CD4-positive, alpha-beta T cell (primary cell): ENCODE measurements at regions not wholly inside any gene's neighbourhood (a gene's known extent, or its start where the extent isn't known, plus 50 kb on each side); places are given as distances from the start of the nearest gene placed in this dataset.

Experiments
- ATAC-seq: fragments of 200-7000 bp; cut with Tn5 transposase; one replicate; pipeline ENCODE4 v1.10.0; 2022; ENCODE audit warnings: mild to moderate bottlenecking; ENCODE audit not compliant: poor library complexity
- CTCF ChIA-PET: fragments of 350-600 bp; sonication (Branson Sonifier 250); formaldehyde crosslinking; loops from one replicate; lab custom pipeline; 2021; ENCODE audit warnings: antibody characterized with exemption, inconsistent platforms; lab: Charles Lee
- POLR2A ChIA-PET: fragments of 350-600 bp; sonication (Branson Sonifier 250); formaldehyde crosslinking; loops from one replicate; lab custom pipeline; 2021; ENCODE audit warnings: antibody characterized with exemption, inconsistent platforms; lab: Charles Lee
- DNase-seq, 14 experiments: peaks; one replicate each; pipeline ENCODE4 v3.0.0-alpha.2; 2013 to 2020; ENCODE audit warnings: mixed read lengths in 2 of 14
- H3K27ac ChIP-seq, 2 donors: one replicate each; pipeline versions ENCODE4 v1.5.1 to v1.7.0; 2013; ENCODE audit warnings: low read length in 2 of 2, low read depth in 1 of 2, mild to moderate bottlenecking in 1 of 2
- H3K27me3 ChIP-seq, 2 experiments: 1 replicate in 1 of 2; 2 replicates in 1 of 2; pipeline versions ENCODE4 v1.6.1 to v1.7.0; 2013; ENCODE audit warnings: low read length in 2 of 2, control low read depth in 1 of 2, mild to moderate bottlenecking in 1 of 2, moderate library complexity in 1 of 2; ENCODE audit not compliant: insufficient read depth in 2 of 2, control insufficient read depth in 1 of 2
- H3K36me3 ChIP-seq: one replicate; pipeline ENCODE4 v1.6.1; 2013; ENCODE audit warnings: low read length, control low read depth; ENCODE audit not compliant: insufficient read depth
- H3K4me1 ChIP-seq: one replicate; pipeline ENCODE4 v1.6.1; 2013; ENCODE audit warnings: low read length, control low read depth; ENCODE audit not compliant: insufficient read depth
- H3K4me3 ChIP-seq: one replicate; pipeline ENCODE4 v1.5.1; 2013; ENCODE audit warnings: mild to moderate bottlenecking, low read length, moderate library complexity
- H3K9me3 ChIP-seq, 2 experiments: 1 replicate in 1 of 2; 2 replicates in 1 of 2; pipeline versions ENCODE4 v1.6.1 to v1.7.0; 2013; ENCODE audit warnings: low read length in 2 of 2, mild to moderate bottlenecking in 2 of 2, control low read depth in 1 of 2, moderate library complexity in 1 of 2; ENCODE audit not compliant: control insufficient read depth in 1 of 2, insufficient read depth in 1 of 2
- H3K27ac Mint-ChIP-seq: one replicate; pipeline ENCODE4 v1.8.0; 2020; ENCODE audit warnings: mixed read lengths
- H3K27me3 Mint-ChIP-seq: one replicate; pipeline ENCODE4 v1.8.0; 2021; ENCODE audit warnings: mixed read lengths
- H3K36me3 Mint-ChIP-seq: one replicate; pipeline ENCODE4 v1.8.0; 2021; ENCODE audit warnings: low read depth, mixed read lengths
- H3K4me1 Mint-ChIP-seq: one replicate; pipeline ENCODE4 v1.8.0; 2021; ENCODE audit warnings: low read depth, mixed read lengths
- H3K4me3 Mint-ChIP-seq: one replicate; pipeline ENCODE4 v1.8.0; 2020; ENCODE audit warnings: mild to moderate bottlenecking, mixed read lengths
- H3K9me3 Mint-ChIP-seq: one replicate; pipeline ENCODE4 v1.8.0; 2020; ENCODE audit warnings: mixed read lengths
- intact Hi-C, 2 experiments: fragments of 100-400 bp; cut with DNase I in 1 of 2; cut with micrococcal nuclease in 1 of 2; formaldehyde crosslinking; loops; one replicate each; pipeline versions ENCODE4 v1.15.1 to v1.9.0; 2023 to 2025; cut with DNase I, micrococcal nuclease
- TF ChIP-seq, protein P1 (sequence below): fragments of 200-600 bp; IDR thresholded peaks from one replicate; pipeline ENCODE4 v1.8.0; 2022; ENCODE audit warnings: antibody characterized with exemption, mild to moderate bottlenecking

- Histone ChIP-seq H3K4me1 (no peaks in the 10 kb centered on the region), H3K9me3 (no peaks in the 10 kb centered on the region), H3K27me3 (peaks cover 2 to 7% of the 10 kb centered on the region in 2 experiments), H3K36me3 (no peaks in the 10 kb centered on the region), H3K27ac (no peak overlapping the region), H3K4me3 (no peak overlapping the region)
- CTCF ChIA-PET = interaction anchor here (0.8 kb wide), 1 partner anchor 9 kb away, joined by 3 read pairs; no protein-coding TSS in a partner anchor
- ATAC-seq = no peak
- TF ChIP-seq, protein P1, sequence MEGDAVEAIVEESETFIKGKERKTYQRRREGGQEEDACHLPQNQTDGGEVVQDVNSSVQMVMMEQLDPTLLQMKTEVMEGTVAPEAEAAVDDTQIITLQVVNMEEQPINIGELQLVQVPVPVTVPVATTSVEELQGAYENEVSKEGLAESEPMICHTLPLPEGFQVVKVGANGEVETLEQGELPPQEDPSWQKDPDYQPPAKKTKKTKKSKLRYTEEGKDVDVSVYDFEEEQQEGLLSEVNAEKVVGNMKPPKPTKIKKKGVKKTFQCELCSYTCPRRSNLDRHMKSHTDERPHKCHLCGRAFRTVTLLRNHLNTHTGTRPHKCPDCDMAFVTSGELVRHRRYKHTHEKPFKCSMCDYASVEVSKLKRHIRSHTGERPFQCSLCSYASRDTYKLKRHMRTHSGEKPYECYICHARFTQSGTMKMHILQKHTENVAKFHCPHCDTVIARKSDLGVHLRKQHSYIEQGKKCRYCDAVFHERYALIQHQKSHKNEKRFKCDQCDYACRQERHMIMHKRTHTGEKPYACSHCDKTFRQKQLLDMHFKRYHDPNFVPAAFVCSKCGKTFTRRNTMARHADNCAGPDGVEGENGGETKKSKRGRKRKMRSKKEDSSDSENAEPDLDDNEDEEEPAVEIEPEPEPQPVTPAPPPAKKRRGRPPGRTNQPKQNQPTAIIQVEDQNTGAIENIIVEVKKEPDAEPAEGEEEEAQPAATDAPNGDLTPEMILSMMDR = no peak
- no peak for DNase-seq
- Mint-ChIP-seq H3K27me3 (peaks cover 25% of the 10 kb centered on the region), H3K4me1 (no peaks in the 10 kb centered on the region), H3K4me3 (no peak overlapping the region), H3K9me3 (no peaks in the 10 kb centered on the region), H3K27ac (no peak overlapping the region), H3K36me3 (no peaks in the 10 kb centered on the region)
- intact Hi-C loops = no loop called here
- POLR2A ChIA-PET = no interaction called here
Measured at GRCh38 chr12:98334768-98335167, 180.6 kb upstream of the TMPO start.

DNA sequence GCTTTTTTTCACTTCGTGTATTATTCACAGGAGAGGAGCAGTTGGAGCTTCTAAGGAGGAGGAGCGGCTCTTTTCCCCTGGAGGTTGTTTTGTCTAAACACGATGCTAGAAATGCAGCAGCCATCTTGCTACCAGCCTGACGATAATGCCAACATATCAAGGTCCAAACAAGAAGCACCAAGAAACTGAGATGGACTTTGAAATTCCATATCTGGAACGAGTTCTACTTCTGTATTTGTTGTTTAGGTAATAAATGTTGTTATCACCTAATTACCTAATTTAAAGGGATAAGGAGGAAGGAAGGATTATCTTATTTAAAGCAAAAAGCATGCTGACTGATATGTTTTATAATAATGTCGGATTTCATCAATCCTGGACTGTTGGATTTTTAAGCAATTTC is 174.4 kb upstream of the TMPO start:
- Histone ChIP-seq H3K4me1 (no peaks in the 10 kb centered on the region), H3K27me3 (peaks cover 3 to 8% of the 10 kb centered on the region in 2 experiments), H3K4me3 (no peak overlapping the region), H3K27ac (no peak overlapping the region), H3K9me3 (no peaks in the 10 kb centered on the region), H3K36me3 (no peaks in the 10 kb centered on the region)
- ChIA-PET POLR2A (no interaction called here), CTCF (no interaction called here)
- TF ChIP-seq, protein P1 = no peak
- Mint-ChIP-seq H3K36me3 (no peaks in the 10 kb centered on the region), H3K4me3 (no peak overlapping the region), H3K27me3 (peaks cover 40% of the 10 kb centered on the region), H3K27ac (no peak overlapping the region), H3K4me1 (no peaks in the 10 kb centered on the region), H3K9me3 (no peaks in the 10 kb centered on the region)
- no peak for ATAC-seq
- no peak for DNase-seq
- intact Hi-C loops = no loop called here

DNA sequence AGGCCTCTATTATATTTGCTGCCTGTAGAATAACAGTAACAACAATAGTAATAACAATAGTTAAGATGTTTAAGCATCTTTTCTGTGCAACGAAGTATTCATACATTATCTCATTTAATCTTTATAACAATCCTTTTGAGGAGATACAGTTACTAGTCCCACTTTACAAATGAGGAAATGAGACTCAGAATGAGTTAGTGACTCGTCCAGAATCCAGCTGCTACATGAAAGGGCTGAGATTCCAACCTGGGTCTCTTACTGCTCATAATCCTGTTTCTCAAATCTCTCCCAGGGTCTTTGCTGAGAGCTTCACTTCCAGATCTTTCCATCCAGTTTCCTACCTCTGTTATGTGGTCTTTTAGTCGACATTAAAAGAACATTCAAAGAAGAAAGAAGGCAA is 173.7 kb upstream of the TMPO start:
- no peak overlapping the region for H3K4me3 Mint-ChIP-seq
- ATAC-seq (no peak), DNase-seq (no peak)
- no peak overlapping the region for H3K27ac Mint-ChIP-seq
- TF ChIP-seq, protein P1 = no peak
- H3K36me3 Mint-ChIP-seq = no peaks in the 10 kb centered on the region
- POLR2A ChIA-PET = no interaction called here
- H3K27ac ChIP-seq = no peak overlapping the region
- intact Hi-C loops = no loop called here
- peaks cover 43% of the 10 kb centered on the region for H3K27me3 Mint-ChIP-seq
- H3K4me1 Mint-ChIP-seq = no peaks in the 10 kb centered on the region
- H3K4me1 ChIP-seq = no peaks in the 10 kb centered on the region
- H3K27me3 ChIP-seq = peaks cover 3 to 6% of the 10 kb centered on the region in 2 experiments
- CTCF ChIA-PET = interaction anchor here (1.3 kb wide), 1 partner anchor 10 kb away, joined by 3 read pairs; no protein-coding TSS in a partner anchor
- H3K4me3 ChIP-seq = no peak overlapping the region
- H3K36me3 ChIP-seq = no peaks in the 10 kb centered on the region
- H3K9me3 Mint-ChIP-seq = no peaks in the 10 kb centered on the region
- no peaks in the 10 kb centered on the region for H3K9me3 ChIP-seq
